Neural cell (in vitro differentiated cells): ENCODE measurements at regions not wholly inside any gene's neighbourhood (a gene's known extent, or its start where the extent isn't known, plus 50 kb on each side); places are given as distances from the start of the nearest gene placed in this dataset.
"Not testable (repeated sequence)": the region's sequence is repeated elsewhere in the genome, so short reads cannot be mapped to it uniquely, and the experiment has no call there.

Experiments
- EP300 ChIP-seq: fragments of 450-650 bp; conservative IDR thresholded peaks from 2 replicates; pipeline ENCODE4 v1.6.1; 2014; ENCODE audit warnings: antibody characterized with exemption, mild to moderate bottlenecking, moderate library complexity; ENCODE audit not compliant: poor library complexity, severe bottlenecking
- EZH2 ChIP-seq: fragments of 200-600, 300-800 bp; shearing (Covaris generic), sonication (generic); IDR thresholded peaks from 2 replicates; pipeline ENCODE4 v1.6.1; 2014; ENCODE audit warnings: antibody characterized with exemption, low read length, borderline replicate concordance, mild to moderate bottlenecking; ENCODE audit not compliant: insufficient read depth, poor library complexity, severe bottlenecking
- POLR2AphosphoS5 ChIP-seq: IDR thresholded peaks from 2 replicates; pipeline ENCODE4 v1.6.1; 2012
- RAD21 ChIP-seq: fragments of 450-650 bp; conservative IDR thresholded peaks from 2 replicates; pipeline ENCODE4 v1.6.1; 2014; ENCODE audit warnings: antibody characterized with exemption, mild to moderate bottlenecking, moderate library complexity
- SMC3 ChIP-seq: fragments of 450-650 bp; conservative IDR thresholded peaks from 2 replicates; pipeline ENCODE4 v1.6.1; 2014; ENCODE audit warnings: antibody characterized with exemption, mild to moderate bottlenecking, moderate library complexity; ENCODE audit not compliant: poor library complexity
- TAF1 ChIP-seq: IDR thresholded peaks from 2 replicates; pipeline ENCODE4 v1.6.1; 2012; ENCODE audit warnings: low read depth
- TF ChIP-seq, protein P1 (sequence below): fragments of 450-650 bp; IDR thresholded peaks from 2 replicates; pipeline ENCODE4 v1.5.1; 2014; ENCODE audit warnings: antibody characterized with exemption, mild to moderate bottlenecking, moderate library complexity; ENCODE audit not compliant: poor library complexity, severe bottlenecking
- TF ChIP-seq, protein P2 (sequence below): IDR thresholded peaks from 2 replicates; pipeline ENCODE4 v1.6.1; 2012; ENCODE audit warnings: borderline replicate concordance

- TF ChIP-seq, protein P1, sequence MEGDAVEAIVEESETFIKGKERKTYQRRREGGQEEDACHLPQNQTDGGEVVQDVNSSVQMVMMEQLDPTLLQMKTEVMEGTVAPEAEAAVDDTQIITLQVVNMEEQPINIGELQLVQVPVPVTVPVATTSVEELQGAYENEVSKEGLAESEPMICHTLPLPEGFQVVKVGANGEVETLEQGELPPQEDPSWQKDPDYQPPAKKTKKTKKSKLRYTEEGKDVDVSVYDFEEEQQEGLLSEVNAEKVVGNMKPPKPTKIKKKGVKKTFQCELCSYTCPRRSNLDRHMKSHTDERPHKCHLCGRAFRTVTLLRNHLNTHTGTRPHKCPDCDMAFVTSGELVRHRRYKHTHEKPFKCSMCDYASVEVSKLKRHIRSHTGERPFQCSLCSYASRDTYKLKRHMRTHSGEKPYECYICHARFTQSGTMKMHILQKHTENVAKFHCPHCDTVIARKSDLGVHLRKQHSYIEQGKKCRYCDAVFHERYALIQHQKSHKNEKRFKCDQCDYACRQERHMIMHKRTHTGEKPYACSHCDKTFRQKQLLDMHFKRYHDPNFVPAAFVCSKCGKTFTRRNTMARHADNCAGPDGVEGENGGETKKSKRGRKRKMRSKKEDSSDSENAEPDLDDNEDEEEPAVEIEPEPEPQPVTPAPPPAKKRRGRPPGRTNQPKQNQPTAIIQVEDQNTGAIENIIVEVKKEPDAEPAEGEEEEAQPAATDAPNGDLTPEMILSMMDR: not testable (repeated sequence)
- TF ChIP-seq EZH2, TAF1, SMC3, RAD21, EP300, POLR2AphosphoS5: not testable (repeated sequence)
- TF ChIP-seq, protein P2, sequence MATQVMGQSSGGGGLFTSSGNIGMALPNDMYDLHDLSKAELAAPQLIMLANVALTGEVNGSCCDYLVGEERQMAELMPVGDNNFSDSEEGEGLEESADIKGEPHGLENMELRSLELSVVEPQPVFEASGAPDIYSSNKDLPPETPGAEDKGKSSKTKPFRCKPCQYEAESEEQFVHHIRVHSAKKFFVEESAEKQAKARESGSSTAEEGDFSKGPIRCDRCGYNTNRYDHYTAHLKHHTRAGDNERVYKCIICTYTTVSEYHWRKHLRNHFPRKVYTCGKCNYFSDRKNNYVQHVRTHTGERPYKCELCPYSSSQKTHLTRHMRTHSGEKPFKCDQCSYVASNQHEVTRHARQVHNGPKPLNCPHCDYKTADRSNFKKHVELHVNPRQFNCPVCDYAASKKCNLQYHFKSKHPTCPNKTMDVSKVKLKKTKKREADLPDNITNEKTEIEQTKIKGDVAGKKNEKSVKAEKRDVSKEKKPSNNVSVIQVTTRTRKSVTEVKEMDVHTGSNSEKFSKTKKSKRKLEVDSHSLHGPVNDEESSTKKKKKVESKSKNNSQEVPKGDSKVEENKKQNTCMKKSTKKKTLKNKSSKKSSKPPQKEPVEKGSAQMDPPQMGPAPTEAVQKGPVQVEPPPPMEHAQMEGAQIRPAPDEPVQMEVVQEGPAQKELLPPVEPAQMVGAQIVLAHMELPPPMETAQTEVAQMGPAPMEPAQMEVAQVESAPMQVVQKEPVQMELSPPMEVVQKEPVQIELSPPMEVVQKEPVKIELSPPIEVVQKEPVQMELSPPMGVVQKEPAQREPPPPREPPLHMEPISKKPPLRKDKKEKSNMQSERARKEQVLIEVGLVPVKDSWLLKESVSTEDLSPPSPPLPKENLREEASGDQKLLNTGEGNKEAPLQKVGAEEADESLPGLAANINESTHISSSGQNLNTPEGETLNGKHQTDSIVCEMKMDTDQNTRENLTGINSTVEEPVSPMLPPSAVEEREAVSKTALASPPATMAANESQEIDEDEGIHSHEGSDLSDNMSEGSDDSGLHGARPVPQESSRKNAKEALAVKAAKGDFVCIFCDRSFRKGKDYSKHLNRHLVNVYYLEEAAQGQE: not testable (repeated sequence)
These were observed 85.1 kb upstream of the HSFY2 start for GRCh38 chrY:18858484-18859191.
